IPS DF 4.7 (cell line): ENCODE measurements at regions not wholly inside any gene's neighbourhood (a gene's known extent, or its start where the extent isn't known, plus 50 kb on each side); places are given as distances from the start of the nearest gene placed in this dataset.

Source experiments
- DNase-seq: peaks from one replicate; pipeline ENCODE4 v3.0.0-alpha.2; 2013; ENCODE audit warnings: low spot score; ENCODE audit errors: extremely low read depth

GRCh38 chr15:85306946-85307686 is 73.3 kb upstream of the AKAP13 start:
- DNase-seq: no peak

GRCh38 chr15:85307687-85308045 is 72.7 kb upstream of the AKAP13 start:
- DNase-seq: no peak

- DNase-seq: no peak
Observed at GRCh38 chr15:85311647-85312046, 68.8 kb upstream of the AKAP13 start.

- DNase-seq: no peak
Observed at GRCh38 chr15:85312486-85312885, 67.9 kb upstream of the AKAP13 start.

GRCh38 chr15:85312929-85313331 is 67.5 kb upstream of the AKAP13 start:
- no peak for DNase-seq

- no peak for DNase-seq
Observed at GRCh38 chr15:85313339-85313738, 67.1 kb upstream of the AKAP13 start.

- no peak for DNase-seq
Observed at GRCh38 chr15:85314146-85314545, 66.3 kb upstream of the AKAP13 start.

- DNase-seq: no peak
Observed at GRCh38 chr15:85314633-85315032, 65.8 kb upstream of the AKAP13 start.

GRCh38 chr15:85316244-85316934 is 64.0 kb upstream of the AKAP13 start:
- no peak for DNase-seq

- no peak for DNase-seq
Observed at GRCh38 chr15:85318048-85318731, 62.2 kb upstream of the AKAP13 start.

- no peak for DNase-seq
Observed at GRCh38 chr15:85318732-85319076, 61.7 kb upstream of the AKAP13 start.

- no peak for DNase-seq
Observed at GRCh38 chr15:85324202-85324601, 56.2 kb upstream of the AKAP13 start.

GRCh38 chr15:85325834-85326233 is 54.6 kb upstream of the AKAP13 start:
- DNase-seq: no peak

GRCh38 chr15:85326291-85326690 is 54.1 kb upstream of the AKAP13 start:
- DNase-seq: no peak

GRCh38 chr15:85327820-85328219 is 52.6 kb upstream of the AKAP13 start:
- DNase-seq: no peak

- no peak for DNase-seq
Observed at GRCh38 chr15:85329561-85330422, 50.6 kb upstream of the AKAP13 start.
